GM19240 (cell line): ENCODE measurements at regions not wholly inside any gene's neighbourhood (a gene's known extent, or its start where the extent isn't known, plus 50 kb on each side); places are given as distances from the start of the nearest gene placed in this dataset.
"Not testable (repeated sequence)": the region's sequence is repeated elsewhere in the genome, so short reads cannot be mapped to it uniquely, and the experiment has no call there.

Source experiments
- DNase-seq: peaks from one replicate; pipeline ENCODE4 v3.0.0; 2011; ENCODE audit warnings: low spot score; ENCODE audit not compliant: insufficient read length

DNA sequence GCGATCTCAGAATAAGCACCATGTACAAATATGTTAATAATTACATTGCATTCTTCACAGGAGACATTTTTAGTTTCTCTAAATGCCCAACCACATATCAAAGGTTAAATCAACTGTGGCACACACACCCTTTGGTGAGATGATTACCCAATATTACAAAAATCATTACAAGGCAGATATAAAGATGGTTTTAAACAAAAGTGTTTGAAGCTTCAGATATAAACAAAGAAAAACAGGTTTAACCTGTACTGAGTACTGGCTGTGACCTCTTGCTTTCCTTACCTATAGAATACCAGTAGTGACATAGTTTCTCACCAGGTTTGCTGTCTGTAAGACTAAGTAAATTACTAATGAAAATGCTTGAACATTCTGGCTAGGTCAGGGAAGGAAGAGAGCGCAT is 360.0 kb upstream of the IGFBP3 start:
- no peak for DNase-seq

DNA sequence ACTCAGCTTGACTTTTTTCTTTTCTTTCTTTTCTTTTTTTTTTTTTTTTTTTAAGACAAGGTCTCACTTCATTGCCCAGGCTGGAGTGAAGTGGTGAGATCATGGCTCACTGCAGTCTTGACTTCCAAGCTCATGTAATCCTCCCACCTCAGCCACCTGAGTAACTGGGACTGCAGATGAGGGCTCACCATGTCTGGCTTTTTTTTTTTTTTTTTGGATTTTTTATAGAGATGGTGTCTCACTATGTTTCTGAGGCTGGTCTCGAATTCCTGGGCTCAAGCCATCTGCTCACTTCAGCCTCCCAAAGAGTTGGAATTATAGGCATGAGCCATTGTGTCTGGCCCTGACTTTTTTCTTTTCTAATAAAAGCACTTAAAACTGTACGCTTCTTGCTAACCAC is 358.2 kb upstream of the IGFBP3 start:
- no peak for DNase-seq

DNA sequence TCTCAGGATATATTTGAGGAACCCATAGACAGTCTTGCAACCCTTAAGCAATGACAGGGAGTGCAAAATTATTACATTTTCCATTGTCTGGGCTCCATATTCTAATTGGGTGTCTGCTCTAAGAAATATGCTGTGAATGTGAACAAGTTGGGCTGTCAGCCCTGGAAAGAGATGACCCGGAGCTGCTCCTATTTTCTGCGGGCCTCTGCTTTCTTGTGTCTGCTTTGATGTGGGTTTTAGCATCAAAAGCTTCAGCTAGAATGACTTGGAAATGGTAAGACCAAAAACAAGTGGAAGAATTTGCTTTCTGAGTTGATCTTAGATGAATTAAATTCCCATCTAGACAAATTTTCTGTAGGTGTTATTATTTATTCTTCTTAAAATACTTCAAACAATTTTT is 343.6 kb upstream of the IGFBP3 start:
- no peak for DNase-seq

DNA sequence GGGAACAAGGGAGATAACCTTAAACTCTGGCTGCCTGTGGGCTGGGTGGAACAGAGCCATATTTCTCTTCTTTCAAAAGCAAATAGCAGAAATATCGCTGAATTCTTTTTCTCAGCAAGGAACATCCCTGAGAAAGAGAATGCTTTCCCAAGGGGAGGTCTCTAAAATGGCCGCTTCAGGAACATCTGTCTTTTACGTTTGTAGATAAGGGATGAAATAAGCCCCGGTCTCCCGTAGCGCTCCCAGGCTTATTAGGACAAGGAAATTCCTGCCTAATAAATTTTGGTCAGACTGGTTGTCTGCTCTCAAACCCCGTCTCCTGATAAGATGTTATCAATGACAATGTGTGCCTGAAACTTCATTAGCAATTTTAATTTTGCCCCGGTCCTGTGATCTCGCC is 340.6 kb upstream of the IGFBP3 start:
- not testable (repeated sequence) for DNase-seq

DNA sequence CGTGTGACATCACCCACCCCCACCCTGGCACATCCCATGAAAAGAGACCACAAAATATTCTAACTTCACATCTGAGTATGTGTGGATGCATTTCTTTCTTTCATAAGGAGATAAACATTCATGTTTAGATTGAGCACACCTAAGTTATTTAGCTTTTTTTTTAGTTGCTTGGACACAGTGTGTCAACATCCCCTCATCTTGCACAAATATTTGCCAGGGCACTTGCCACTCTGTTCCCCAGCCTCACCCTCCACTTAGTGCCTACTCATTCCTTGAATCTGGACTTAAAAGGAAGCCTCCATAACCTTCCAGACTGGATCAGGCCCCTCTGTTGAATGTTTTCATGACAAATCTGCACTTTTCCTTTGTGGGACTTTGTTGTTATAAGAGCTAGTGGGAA is 338.9 kb upstream of the IGFBP3 start:
- DNase-seq: no peak

DNA sequence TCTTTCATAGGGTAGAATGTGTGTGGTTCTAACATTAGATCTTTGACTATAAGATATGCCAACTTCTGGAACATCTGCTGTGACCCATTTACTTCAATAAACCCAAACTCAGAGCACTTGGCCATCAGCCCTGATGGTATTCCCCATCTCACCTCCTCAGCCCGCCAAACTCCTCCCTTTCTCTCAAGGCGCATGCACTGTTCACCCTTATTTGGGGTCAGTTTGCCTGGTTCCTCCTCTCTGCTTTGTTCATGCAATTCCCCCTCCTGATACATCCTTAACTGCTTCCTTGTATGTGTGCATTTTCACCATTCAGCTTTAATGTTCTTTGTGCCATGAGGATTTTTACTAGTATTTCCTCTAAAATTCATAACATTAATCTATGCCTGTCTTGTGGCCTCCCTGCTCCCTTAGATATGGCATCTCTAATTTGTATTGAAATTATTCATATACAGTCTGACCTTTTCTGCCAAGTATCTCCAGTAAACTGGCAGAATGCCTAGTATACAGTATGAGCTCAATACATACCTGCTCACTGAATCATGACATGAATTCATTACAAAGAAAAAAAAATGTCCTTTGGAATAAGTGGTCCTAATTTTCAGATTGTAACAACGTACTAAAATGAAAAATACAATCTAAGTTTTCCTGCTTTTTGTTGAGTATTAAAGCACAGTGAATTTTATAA is 336.8 kb upstream of the IGFBP3 start:
- DNase-seq: no peak

DNA sequence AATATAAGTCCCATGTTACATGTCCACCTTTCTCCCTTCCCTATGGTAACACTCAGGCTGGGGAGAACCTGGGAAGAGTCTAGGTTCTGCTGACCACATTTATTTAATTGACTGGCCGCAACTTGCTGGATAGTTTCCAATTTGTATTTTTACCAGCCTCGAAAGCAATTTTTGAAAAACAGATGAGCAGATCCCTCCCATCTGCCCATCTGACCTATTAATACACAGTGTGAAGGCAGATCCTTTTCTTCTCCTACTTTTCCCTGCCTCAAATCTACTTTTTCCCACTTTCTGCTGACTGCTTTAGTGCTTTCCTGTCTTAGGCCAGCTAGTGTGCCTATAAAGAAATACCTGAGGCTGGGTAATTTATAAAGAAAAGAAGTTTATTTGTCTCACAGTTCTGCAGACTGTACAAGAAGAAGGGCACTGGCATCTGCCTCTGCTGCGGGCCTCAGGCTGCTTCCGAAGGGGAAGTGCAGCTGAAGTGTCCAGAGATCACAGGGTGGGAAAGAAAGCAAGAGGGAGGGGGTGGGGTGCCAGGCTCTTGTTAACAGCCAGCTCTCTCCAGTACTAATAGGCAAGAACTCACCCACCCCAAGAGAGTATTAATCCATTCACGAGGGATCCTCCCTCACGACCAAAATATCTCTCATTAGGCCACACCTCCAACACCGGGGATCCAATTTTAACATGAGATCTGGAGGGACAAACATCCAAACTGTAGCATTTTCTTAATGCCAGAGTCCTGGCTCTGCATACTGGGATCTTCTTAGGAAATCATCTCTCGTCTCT is 336.0 kb upstream of the IGFBP3 start:
- DNase-seq: no peak

DNA sequence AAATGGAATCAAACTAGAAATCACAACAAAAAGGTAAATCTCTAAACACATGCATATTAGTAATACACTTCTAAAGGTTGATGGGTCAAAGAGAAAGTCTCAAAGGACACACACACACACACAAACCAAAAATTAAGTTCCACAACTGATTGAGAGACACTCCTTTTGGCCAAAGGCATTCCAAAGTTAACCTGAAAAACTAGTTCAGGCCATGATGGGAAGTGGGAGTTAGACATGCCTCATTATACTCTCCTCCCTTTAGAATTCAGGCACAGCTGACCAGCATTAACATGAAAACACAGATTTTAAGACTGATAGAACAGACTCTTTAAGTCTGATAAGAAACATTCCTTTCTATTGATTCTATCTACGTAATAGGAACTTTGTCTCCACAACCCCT is 332.4 kb upstream of the IGFBP3 start:
- DNase-seq: no peak

DNA sequence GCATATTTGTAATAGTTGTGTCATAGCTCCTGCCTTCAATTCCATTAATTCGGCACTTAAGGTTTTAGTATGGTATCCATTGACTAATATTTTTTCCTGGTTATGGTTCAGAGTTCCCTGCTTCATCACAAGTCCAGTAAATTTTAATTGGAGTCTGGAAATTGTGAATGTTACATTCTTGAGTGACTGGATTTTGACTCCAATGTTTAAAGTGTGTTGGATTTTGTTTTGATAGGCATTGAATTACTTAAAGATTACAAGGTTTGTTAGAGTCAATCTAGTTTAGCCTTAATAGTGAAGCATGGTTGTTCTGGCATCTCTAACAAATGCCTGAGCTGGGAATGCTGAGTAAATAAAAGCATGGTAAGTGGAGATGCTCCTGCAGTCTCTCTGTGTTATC is 326.6 kb upstream of the IGFBP3 start:
- DNase-seq: no peak

DNA sequence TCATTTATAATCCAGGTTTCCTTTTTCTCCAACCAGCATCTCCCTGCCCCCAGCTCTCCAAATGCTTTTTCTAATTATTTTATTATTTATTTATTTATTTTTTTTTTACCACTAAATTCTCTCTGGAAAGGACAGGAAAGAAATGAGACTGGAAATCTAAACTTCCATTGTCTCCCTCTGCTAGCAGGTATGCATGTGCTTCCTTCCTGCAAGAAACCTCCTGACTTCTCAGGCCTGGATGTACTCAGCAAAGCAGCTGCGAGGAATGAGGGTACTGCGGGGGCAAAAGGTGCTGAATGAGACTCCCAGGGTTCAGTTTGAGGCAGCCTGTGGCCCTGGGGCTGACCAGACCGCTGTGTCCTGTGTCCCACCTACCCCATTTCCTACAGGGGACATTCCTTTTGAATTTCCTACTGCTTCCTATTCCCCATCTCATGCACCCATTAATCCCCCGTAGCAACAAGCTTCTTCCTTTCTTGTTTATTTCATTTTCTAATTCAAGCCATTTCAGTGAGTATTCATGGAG is 324.6 kb upstream of the IGFBP3 start:
- no peak for DNase-seq

DNA sequence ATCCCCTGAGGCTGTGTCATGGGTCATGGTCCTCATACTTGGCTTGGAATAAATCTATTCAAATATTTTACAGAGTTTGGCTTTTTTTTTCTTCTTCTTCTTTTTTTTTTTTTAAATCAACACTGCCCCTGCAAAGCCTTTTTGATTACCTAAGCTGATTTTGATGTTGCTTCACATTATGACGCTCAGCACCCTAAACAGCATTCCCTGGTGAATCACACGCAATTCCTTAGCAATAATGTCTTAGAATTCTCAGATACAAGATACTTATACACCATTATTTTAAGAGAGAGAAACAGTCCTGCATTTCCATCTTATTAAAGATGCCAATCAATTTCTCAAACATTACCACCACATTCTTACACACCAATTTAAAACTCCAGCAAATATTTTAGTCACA is 323.7 kb upstream of the IGFBP3 start:
- no peak for DNase-seq

DNA sequence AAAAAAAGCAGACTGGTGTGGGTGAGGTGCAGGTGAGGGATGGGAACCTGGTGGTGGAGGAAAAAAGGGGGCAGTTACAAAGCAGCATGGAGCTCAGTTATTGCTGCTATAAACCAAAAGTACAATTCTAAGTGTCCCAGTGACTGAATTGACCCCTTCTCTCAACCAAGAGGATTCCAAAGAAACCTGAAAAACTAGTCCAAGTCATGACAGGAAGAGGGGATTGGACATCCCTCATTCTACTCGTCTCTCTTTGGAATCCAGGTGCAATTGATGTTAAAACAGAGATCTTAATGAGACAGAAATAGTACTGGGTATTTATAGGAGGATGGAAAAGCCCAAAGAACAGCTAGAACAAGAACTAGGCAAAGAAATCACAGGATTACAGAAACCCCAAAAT is 322.3 kb upstream of the IGFBP3 start:
- no peak for DNase-seq

DNA sequence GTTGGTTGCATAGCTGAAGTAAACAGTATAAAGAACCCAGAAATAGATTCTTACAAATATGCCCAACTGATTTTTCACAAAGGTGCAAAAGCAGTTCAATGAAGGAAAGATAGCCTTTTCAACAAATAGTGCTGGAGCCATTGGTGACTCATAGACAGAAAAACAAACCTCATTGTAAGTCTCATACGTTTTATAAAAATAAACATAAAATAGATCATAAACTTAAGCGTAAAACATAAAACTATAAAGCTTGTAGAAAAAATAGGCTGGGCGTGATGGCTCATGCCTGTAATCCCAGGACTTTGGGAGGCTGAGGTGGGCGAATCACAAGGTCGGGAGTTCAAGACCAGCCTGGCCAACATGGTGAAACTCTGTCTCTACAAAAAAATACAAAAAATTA is 318.8 kb upstream of the IGFBP3 start:
- no peak for DNase-seq

DNA sequence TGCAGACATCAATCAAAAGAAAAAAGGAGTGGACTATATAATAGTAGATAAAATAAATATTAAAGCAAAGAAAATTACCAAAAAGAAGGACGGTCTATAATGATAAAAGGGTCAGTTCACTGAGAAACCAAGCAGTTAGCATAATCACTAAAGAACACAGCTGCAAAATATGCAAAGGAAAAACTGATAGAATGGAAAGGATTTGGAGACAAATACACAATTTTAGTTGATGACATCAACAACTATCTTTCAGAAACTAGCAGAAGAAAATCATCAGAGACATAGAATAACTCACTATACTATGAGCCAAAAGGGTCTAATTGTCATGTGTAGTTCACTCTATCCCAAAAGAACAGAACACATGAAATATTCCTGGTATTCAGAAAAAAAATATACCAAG is 316.4 kb upstream of the IGFBP3 start:
- no peak for DNase-seq

DNA sequence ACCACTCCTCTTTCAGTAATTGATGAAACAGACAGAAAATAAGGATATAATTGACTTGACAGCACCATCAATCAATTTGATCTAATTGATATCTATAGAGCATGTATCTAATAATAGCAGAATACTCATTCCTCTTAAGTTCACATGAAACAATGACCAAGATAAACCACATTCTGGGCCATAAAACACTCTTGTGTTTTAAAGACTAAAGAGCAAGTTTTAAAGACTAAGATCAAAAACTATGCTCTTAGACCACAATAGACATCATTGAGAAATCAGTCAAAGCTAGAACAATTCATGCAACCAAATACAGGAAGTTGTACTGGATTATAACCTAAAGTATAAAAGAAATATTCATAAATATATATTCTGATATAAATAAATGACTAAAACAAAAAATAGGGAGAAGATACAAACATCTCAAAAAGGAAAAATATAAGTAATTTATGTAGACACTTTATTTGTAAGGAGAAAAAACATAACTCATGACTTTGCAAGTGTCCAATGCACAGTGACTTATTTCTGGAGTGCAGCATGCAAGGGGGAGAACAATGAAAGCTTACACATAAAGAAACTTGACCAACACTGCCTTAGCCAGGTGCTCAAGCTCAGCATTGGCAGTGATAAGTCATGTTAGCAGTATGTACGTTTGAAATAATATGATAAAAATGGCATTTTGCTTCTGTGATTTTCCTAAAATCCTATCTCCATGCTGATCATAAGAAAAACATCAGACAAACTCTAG is 312.7 kb upstream of the IGFBP3 start:
- no peak for DNase-seq

DNA sequence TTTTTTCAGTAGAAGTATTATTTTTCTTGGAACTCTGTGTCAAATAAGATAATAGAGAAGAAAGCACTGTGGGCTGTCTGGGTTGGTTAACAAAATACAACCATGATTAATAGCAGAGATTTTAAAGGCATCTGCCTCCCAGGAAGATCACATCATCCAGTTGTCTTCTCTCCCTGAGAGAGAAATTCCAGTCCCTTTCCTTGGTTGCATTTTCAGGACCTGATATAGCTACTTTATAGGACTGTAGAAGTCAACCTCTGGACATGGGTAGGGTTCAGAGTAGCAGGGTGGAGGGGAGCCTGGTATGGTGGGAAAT is 309.9 kb upstream of the IGFBP3 start:
- DNase-seq: no peak

DNA sequence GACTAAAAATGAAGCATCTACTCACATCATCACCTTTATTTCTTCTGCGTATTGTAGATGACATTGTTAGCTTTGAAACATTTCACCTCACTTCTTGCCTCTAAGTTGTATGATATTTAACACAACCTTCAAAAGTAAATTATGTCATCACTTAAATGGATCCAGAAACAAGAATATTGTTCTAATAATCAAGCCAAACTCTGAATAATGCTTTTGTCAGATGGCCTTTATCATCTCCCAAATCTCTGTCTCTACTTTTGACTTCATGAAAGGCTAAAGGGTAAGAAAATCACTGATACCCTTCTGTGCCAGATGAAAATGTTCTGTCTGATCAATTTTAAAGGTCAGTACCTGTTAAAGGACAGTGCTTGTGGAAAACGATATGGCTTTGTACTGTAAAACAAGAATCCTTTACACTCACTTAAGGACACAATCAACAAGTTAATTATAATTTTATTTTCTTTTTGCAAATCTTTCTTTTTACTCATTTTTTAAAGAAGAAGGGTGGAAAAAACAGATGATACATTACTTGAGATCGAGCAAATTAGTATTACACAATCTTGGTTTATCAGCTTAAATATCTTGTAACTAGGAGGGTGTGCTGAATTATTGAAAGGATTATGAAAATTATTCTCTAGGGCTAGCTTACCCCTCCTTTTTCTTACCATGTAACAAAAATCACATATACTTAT is 309.4 kb upstream of the IGFBP3 start:
- no peak for DNase-seq

DNA sequence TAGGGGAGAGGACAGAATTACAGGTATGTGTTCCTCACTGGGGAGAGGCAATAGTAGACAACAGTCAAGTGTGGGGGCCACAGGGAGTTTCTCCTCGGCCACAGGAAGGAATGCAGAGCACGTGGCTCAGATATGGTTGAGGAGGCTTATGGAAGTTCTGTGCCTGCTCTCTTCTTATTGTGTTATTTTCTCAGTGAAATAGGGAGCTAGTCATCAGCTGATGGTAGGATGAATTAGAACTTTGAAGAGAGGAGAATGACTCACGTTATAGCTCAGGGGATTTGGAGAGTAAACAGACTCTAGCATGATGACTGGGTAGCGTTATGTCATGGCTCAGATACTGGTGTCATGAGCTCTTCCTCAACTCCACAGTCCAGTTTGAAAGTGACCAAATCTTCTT is 308.3 kb upstream of the IGFBP3 start:
- no peak for DNase-seq

DNA sequence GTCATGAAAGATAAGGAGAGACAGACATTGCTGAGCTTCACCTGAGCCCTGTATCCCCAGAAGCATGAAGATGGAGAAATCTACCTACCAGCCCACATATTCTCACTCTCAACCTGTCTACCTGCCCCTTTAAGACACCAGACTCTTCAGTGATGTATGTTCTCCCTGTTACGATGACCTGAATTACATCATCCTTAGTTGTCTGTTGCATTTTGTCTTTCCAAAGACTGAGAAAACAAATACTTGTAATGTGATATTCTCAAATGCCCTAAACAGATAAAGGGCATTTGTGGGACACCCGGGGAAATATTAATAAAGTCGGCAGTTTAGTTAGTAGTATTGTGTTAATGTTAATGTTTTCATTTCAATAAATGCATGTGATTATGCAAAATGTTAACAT is 305.8 kb upstream of the IGFBP3 start:
- no peak for DNase-seq

DNA sequence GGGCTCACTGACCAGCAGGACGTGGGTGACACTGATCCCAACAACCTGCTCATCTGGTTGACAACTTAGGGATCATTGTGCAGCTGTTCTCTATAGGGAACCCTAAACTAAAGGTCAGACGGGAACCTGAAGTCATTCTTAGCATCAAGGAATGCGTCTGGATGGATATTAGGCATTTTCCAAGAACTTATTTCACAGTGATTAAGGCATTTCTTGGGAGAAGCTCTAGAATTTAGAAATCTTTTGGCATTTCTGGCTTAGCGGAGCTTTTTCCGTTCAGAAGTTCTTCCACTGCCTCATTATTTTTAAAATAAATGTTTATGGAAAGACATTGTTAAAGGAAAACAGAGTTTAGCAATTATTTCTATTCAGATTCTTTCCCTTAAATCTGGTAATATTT is 303.3 kb upstream of the IGFBP3 start:
- DNase-seq: no peak

DNA sequence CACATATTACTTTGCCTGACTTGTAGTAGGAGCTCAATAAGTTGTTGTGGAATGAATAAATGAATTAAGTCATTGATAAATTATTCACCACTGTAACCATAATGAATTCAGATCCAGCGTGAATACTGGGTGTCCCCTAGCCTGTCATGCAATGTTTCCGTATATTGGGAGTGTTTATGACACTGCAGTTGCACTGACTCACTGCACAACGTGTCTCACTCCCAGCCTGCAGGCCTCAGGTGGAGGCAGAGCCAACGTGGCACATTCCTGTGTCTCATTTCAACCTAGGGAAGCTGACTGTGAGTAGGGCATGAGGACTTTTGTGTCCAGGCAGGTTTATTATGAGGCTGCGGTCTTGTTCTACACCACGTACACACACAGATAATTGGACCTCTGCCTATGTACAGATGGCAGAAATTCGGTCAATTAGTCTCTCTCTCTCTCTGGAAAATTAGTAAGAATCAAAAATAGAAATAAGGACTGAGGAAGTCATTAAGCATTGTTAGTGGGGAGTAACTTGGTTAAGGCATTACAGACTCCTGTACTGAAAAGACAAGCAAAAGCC is 299.1 kb upstream of the IGFBP3 start:
- DNase-seq: no peak
